Adrenal gland (tissue), 5 donors: ENCODE measurements at regions not wholly inside any gene's neighbourhood (a gene's known extent, or its start where the extent isn't known, plus 50 kb on each side); places are given as distances from the start of the nearest gene placed in this dataset.

Experiments used
- POLR2A ChIP-seq, 2 donors: fragments of 450-650 bp; IDR thresholded peaks; one replicate each; pipeline ENCODE4 v1.6.1; 2017; ENCODE audit warnings: antibody characterized with exemption in 2 of 2, mild to moderate bottlenecking in 2 of 2, moderate library complexity in 1 of 2
- TF ChIP-seq, protein P1 (sequence below), 6 experiments: fragments of 450-650 bp in 4 of 6; fragments of 200-600 bp in 2 of 6; sonication (generic) in 1 of 6; IDR thresholded peaks; 1 replicate in 5 of 6; 2 replicates in 1 of 6; pipeline versions ENCODE4 v1.5.1 to v1.8.0; 2016 to 2021; ENCODE audit warnings: antibody characterized with exemption in 6 of 6, mild to moderate bottlenecking in 2 of 6, moderate library complexity in 1 of 6
- donor health status: DM: no; HTN: no; CAD: no.

DNA sequence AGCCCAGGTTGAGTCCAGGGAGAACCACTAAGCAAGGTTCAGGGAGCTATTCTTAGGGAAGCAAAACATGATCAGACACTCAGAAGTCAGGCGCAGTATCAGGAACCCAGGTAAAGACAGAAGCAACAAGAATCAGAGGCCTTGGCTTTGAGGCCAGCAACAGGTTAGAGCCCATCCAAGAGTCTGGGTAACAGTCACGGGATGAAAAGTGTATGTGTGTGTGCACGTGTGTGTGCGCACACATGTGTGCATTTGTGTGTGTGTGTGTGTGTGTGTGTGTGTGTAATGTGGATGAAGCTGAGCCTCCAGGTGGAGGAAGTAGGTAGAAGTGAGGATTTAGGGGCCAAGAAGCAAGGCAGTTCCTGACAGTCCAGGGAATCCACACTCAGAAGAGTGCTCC lies 63.1 kb downstream of the CCNA1 start:
- no peak for TF ChIP-seq POLR2A (IDR thresholded peaks at IDR 0.05)
- TF ChIP-seq, protein P1, sequence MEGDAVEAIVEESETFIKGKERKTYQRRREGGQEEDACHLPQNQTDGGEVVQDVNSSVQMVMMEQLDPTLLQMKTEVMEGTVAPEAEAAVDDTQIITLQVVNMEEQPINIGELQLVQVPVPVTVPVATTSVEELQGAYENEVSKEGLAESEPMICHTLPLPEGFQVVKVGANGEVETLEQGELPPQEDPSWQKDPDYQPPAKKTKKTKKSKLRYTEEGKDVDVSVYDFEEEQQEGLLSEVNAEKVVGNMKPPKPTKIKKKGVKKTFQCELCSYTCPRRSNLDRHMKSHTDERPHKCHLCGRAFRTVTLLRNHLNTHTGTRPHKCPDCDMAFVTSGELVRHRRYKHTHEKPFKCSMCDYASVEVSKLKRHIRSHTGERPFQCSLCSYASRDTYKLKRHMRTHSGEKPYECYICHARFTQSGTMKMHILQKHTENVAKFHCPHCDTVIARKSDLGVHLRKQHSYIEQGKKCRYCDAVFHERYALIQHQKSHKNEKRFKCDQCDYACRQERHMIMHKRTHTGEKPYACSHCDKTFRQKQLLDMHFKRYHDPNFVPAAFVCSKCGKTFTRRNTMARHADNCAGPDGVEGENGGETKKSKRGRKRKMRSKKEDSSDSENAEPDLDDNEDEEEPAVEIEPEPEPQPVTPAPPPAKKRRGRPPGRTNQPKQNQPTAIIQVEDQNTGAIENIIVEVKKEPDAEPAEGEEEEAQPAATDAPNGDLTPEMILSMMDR (IDR thresholded peaks at IDR 0.05) = no peak
